GM12872 (cell line): ENCODE measurements at regions not wholly inside any gene's neighbourhood (a gene's known extent, or its start where the extent isn't known, plus 50 kb on each side); places are given as distances from the start of the nearest gene placed in this dataset.

Experiments used
- TF ChIP-seq, protein P1 (sequence below): IDR thresholded peaks from 3 replicates; pipeline ENCODE4 v1.5.1; 2011; ENCODE audit warnings: low read depth, mild to moderate bottlenecking, low read length, moderate library complexity; ENCODE audit not compliant: insufficient read depth

DNA sequence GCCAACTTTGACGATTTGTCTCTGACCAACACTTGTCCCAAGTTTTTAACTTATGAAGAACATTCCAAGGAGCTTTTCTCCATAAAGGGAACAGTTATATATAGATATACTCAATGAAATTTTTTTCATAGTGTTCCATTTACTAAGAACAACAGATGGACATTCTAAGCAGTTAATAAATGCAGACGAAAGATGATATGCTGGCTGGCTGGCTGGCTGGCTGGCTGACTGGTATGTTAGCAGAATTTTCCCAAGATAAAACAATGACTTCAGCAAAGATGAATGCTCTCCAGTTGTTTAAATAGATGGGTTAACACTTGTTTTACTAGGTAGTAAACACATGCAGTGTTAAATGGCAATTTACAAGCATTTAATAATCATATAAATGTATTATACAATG is 62.2 kb downstream of the SPANXN3 start:
- TF ChIP-seq, protein P1, sequence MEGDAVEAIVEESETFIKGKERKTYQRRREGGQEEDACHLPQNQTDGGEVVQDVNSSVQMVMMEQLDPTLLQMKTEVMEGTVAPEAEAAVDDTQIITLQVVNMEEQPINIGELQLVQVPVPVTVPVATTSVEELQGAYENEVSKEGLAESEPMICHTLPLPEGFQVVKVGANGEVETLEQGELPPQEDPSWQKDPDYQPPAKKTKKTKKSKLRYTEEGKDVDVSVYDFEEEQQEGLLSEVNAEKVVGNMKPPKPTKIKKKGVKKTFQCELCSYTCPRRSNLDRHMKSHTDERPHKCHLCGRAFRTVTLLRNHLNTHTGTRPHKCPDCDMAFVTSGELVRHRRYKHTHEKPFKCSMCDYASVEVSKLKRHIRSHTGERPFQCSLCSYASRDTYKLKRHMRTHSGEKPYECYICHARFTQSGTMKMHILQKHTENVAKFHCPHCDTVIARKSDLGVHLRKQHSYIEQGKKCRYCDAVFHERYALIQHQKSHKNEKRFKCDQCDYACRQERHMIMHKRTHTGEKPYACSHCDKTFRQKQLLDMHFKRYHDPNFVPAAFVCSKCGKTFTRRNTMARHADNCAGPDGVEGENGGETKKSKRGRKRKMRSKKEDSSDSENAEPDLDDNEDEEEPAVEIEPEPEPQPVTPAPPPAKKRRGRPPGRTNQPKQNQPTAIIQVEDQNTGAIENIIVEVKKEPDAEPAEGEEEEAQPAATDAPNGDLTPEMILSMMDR, result no peak

DNA sequence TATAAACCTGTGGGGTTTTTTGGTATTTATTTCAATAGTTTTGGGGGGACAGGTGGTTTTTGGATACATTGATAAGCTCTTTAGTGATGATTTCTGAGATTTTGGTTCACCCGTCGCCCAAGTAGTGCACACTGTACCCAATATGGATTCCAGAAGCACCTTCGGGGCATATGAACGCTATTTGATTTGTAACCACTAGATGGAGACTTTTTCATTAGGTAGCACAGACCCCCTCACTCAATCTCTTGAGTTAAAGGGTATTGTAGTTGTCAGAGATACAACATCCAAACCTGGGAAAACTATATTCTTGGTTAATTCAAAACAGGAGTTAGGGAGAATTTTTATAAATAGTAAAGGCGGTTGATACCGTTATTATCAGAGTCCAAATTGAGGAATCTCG is 79.8 kb downstream of the SPANXN3 start:
- TF ChIP-seq, protein P1, result 0 out of 3 replicates have a peak, but pooled peaks have one; percentile 9

DNA sequence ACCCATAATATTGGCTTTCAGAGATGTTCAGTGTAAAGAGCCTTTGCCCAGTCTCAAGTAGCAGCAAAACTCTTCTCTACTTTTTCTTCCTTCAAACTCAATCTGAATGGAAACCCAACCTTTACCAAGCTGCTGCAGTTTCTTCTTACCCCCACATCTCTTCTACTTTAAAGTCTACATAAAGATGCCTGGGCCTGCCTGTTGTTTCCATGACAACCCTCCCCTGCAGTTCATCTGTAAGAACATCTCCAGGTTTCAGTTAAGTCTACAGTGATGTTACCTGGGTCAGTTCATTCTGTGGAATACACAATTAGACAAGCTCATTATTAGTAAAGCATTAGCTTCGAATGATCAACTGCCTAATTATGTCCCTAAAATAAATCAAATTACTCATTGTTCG is 81.4 kb downstream of the SPANXN3 start:
- TF ChIP-seq, protein P1, result no peak

DNA sequence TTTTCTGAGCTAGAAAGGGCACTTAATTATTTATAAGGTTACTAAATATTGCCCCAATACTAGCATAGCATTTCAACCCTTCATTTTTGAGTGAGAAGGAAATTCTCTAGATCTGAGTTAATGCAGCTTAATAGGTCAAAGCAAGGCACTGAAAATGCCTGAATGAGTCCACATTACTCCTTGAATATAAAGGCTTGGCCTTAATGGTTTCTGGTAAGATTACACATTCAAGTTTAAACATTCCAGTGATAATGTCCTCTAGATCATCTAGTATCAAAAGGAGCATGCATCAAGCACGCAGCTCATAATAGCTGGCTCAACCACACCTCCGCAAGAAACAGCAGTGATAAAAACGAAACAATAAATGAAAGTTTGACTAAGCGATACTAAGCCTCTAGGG is 87.5 kb downstream of the SPANXN3 start:
- TF ChIP-seq, protein P1, result no peak

DNA sequence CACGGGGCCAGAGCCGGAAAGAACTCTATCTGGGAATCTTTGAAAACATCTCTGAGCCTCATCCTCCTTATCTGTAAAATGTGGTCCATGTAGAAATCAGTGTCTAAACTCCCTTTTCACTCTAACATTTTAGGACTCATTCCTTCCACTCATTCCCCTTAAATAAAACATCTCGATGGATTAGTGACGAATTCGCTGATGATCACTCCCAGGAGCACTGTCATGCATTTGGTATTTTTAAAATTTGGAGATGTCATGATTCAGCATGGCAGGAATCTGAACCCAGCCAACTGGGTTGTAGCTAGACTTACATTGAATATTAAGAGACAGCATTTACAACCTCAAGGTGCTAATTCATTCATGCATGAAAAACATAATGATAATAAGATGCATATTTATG is 88.1 kb downstream of the SPANXN3 start:
- TF ChIP-seq, protein P1, result no peak

DNA sequence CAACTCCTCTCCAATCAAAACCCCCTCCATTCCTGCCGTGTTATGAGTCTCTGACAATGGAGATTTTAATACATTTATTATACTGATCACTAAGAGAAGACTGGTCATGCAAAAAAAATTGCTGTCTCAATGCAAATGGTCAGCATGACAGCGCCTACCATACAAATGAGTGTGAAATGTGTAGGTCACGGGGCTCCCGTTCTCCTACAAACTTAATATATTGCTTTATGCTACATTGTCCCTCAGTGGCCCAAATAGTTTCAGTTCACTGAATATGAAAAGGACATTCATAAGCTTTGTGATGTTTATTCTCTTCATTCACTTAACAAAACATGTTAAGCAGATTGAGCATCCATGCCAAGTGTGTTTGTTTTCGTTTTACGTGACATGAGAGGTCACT is 116.1 kb downstream of the SPANXN3 start:
- TF ChIP-seq, protein P1, result no peak

DNA sequence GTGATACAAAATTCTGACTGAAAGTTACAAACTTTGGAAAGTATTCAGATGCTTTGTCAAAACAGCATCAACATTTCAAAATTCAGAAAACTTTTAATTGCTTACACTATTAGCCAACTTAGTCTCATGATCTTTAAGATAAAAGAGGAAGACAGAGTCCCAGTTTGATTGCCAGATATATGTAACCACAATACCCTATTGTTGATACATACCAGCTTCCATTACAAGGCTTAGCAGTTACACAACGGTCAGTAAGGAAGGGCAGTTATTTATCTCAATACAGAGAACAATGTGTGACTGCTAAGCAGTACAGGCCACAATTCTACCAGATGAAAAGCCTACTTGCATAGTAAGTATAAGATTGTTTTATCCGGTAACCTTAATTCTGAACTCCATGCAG is 138.4 kb downstream of the SPANXN3 start:
- TF ChIP-seq, protein P1, result no peak

DNA sequence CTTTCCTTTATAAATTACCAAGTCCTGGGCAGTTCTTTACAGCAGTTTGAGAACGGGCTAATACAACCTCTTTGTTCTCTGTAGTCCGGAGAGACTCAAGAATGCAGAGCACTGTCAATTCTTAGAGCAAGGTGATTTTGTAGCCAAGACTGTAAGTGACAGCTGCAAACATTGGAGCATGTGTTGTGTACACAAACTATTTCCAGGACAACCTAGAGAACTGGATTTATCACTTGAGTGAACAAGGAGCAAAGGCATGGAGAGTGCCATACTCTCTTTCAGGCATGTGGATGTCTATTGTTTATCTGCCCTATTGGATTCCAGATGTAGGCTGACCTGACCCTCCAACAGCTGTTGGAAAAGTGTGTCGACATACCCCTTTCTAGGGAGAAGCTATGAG is 153.9 kb downstream of the SPANXN3 start:
- TF ChIP-seq, protein P1, result no peak
